Loucy (cell line): ENCODE measurements at regions not wholly inside any gene's neighbourhood (a gene's known extent, or its start where the extent isn't known, plus 50 kb on each side); places are given as distances from the start of the nearest gene placed in this dataset.

Source experiments
- H2AFZ ChIP-seq: fragments of 200-600 bp; sonication (generic); 2 replicates; pipeline ENCODE4 v1.6.0; 2016; ENCODE audit warnings: antibody characterized with exemption, mild to moderate bottlenecking, low read length, moderate library complexity
- H3F3A ChIP-seq: fragments of 200-600 bp; 2 replicates; pipeline ENCODE4 v1.6.0; 2016; ENCODE audit warnings: antibody characterized with exemption, low read depth, mild to moderate bottlenecking
- H3K27me3 ChIP-seq: fragments of 200-600 bp; sonication (generic); 2 replicates; pipeline ENCODE4 v1.6.1; 2014; ENCODE audit warnings: low read length, mild to moderate bottlenecking; ENCODE audit not compliant: insufficient read depth, poor library complexity, severe bottlenecking
- H3K36me3 ChIP-seq: fragments of 200-600 bp; sonication (generic); 2 replicates; pipeline ENCODE4 v1.6.1; 2016; ENCODE audit warnings: low read length; ENCODE audit not compliant: insufficient read depth
- H3K4me1 ChIP-seq: fragments of 200-600 bp; sonication (generic); 2 replicates; pipeline ENCODE4 v1.5.1; 2014; ENCODE audit warnings: low read length, mild to moderate bottlenecking; ENCODE audit not compliant: insufficient read depth, poor library complexity, severe bottlenecking
- H3K4me2 ChIP-seq: fragments of 200-600 bp; sonication (generic); 2 replicates; pipeline ENCODE4 v1.6.0; 2014; ENCODE audit warnings: antibody characterized with exemption, low read length, low read depth, mild to moderate bottlenecking; ENCODE audit not compliant: poor library complexity, severe bottlenecking
- H3K4me3 ChIP-seq: fragments of 200-600 bp; sonication (generic); 2 replicates; pipeline ENCODE4 v1.5.1; 2014; ENCODE audit warnings: low read length, mild to moderate bottlenecking, mixed read lengths; ENCODE audit not compliant: poor library complexity, severe bottlenecking
- H3K79me2 ChIP-seq: fragments of 200-600 bp; sonication (generic); 2 replicates; pipeline ENCODE4 v1.6.1; 2014; ENCODE audit warnings: low read length; ENCODE audit not compliant: insufficient read depth
- H3K9ac ChIP-seq: fragments of 200-600 bp; sonication (generic); 2 replicates; pipeline ENCODE4 v1.6.0; 2014; ENCODE audit warnings: mild to moderate bottlenecking, low read depth, low read length, moderate library complexity; ENCODE audit not compliant: poor library complexity, severe bottlenecking
- H3K9me2 ChIP-seq: fragments of 200-600 bp; sonication (generic); replicated peaks from 2 replicates; pipeline ENCODE4 v1.6.1; 2016; ENCODE audit warnings: low read depth, low read length, mixed read lengths
- H3K9me3 ChIP-seq: fragments of 200-600 bp; sonication (generic); 2 replicates; pipeline ENCODE4 v1.6.1; 2014; ENCODE audit warnings: mild to moderate bottlenecking, antibody characterized with exemption, low read length, low read depth; ENCODE audit not compliant: insufficient read depth
- H4K20me1 ChIP-seq: fragments of 200-600 bp; sonication (generic); 2 replicates; pipeline ENCODE4 v1.6.0; 2014; ENCODE audit warnings: antibody characterized with exemption, low read length, mild to moderate bottlenecking; ENCODE audit not compliant: insufficient read depth, poor library complexity, severe bottlenecking
- EZH2phosphoT487 ChIP-seq: fragments of 200-600 bp; IDR thresholded peaks from 2 replicates; pipeline ENCODE4 v1.6.1; 2018; ENCODE audit warnings: antibody characterized with exemption, mild to moderate bottlenecking, moderate library complexity, borderline replicate concordance
- TF ChIP-seq, protein P1 (sequence below): fragments of 200-600 bp; sonication (generic); conservative IDR thresholded peaks from 2 replicates; pipeline ENCODE4 v1.5.1; 2014; ENCODE audit warnings: mild to moderate bottlenecking, antibody characterized with exemption, low read length

DNA sequence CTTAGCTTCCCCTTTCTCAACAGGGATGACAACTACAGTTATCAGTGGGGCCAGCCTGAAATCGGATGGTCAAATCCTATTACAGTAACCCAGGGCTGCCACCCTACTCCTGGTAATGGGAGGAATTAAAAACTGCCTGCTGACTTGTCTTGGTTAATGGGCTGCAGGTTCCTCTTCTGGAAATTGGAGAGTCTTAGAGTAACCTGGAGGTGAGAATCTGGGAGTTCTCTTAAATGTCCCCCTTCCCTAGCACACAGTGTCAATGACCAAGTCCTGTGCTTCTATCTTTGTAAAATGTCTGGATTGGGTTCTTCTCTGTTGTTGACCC, 113.1 kb downstream of the DDX1 start:
- H3K27me3 ChIP-seq = no peaks in the 10 kb centered on the region
- no peak overlapping the region for H3K4me3 ChIP-seq
- no peak overlapping the region for H3K9ac ChIP-seq
- no peaks in the 10 kb centered on the region for H3K36me3 ChIP-seq
- no peak overlapping the region for H2AFZ ChIP-seq
- TF ChIP-seq EZH2phosphoT487 = no peak
- TF ChIP-seq, protein P1, sequence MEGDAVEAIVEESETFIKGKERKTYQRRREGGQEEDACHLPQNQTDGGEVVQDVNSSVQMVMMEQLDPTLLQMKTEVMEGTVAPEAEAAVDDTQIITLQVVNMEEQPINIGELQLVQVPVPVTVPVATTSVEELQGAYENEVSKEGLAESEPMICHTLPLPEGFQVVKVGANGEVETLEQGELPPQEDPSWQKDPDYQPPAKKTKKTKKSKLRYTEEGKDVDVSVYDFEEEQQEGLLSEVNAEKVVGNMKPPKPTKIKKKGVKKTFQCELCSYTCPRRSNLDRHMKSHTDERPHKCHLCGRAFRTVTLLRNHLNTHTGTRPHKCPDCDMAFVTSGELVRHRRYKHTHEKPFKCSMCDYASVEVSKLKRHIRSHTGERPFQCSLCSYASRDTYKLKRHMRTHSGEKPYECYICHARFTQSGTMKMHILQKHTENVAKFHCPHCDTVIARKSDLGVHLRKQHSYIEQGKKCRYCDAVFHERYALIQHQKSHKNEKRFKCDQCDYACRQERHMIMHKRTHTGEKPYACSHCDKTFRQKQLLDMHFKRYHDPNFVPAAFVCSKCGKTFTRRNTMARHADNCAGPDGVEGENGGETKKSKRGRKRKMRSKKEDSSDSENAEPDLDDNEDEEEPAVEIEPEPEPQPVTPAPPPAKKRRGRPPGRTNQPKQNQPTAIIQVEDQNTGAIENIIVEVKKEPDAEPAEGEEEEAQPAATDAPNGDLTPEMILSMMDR = no peak
- no peaks in the 10 kb centered on the region for H3K79me2 ChIP-seq
- no peaks in the 10 kb centered on the region for H3K9me2 ChIP-seq
- no peaks in the 10 kb centered on the region for H3K4me1 ChIP-seq
- H3K9me3 ChIP-seq = no peaks in the 10 kb centered on the region
- no peaks in the 10 kb centered on the region for H3F3A ChIP-seq
- H3K4me2 ChIP-seq = no peak overlapping the region
- H4K20me1 ChIP-seq = no peaks in the 10 kb centered on the region

DNA sequence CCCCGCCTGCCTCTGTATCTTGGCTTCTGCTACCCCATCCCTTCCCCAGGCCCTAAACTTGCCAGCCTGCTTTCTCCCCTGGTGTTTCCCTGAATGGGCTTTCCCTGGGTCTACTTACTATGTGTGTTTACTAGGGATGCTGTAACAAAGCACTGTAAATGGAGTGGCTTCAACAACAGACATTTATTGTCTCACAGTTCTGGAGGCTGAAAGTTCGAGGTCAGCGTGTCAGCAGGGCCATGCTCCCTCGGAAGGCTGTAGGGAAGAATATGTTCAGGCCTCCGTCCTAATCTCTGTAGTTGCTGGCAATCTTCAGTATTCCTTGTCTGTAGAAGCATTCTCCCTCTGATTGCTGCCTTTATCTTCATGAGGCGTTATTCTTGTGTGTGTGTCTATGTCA, 113.6 kb downstream of the DDX1 start:
- Histone ChIP-seq H3K9me2 (no peaks in the 10 kb centered on the region), H4K20me1 (no peaks in the 10 kb centered on the region), H2AFZ (no peak overlapping the region), H3K4me3 (no peak overlapping the region), H3K9me3 (no peaks in the 10 kb centered on the region), H3K27me3 (no peaks in the 10 kb centered on the region), H3K79me2 (no peaks in the 10 kb centered on the region), H3K4me1 (no peaks in the 10 kb centered on the region), H3K36me3 (no peaks in the 10 kb centered on the region), H3K9ac (no peak overlapping the region), H3F3A (no peaks in the 10 kb centered on the region), H3K4me2 (no peak overlapping the region)
- no peak for TF ChIP-seq EZH2phosphoT487
- TF ChIP-seq, protein P1 = no peak

DNA sequence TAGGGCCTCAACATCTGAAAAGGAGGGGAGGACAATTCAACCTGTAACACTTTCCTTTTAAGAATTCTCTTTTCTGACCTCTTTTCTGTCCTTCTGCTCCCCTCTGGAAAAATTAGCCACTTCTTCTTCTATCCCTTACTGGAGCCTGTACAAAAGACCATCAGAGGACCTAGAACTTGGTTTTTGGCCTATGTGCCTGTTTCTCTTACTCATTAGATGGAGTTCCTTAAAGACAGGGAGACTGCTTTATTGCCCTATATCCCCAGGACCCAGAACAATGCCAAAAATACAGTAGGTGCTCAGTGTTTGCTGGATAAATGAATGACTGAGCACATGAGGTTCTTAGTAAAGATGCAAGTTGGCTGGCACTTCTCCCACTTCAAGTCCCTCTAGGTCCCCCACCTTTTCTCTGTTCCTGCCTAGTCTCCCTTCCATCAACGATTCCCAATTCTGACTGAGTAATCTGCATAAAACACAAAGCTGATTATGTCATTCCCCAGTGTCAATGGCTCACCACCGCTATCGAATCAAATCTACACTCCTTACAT, 114.2 kb downstream of the DDX1 start:
- Histone ChIP-seq H3K4me2 (no peak overlapping the region), H3K27me3 (no peaks in the 10 kb centered on the region), H3K9me3 (no peaks in the 10 kb centered on the region), H3K9me2 (no peaks in the 10 kb centered on the region), H3K36me3 (no peaks in the 10 kb centered on the region), H3F3A (no peaks in the 10 kb centered on the region), H3K79me2 (no peaks in the 10 kb centered on the region), H3K4me3 (no peak overlapping the region), H3K9ac (no peak overlapping the region), H2AFZ (no peak overlapping the region), H4K20me1 (no peaks in the 10 kb centered on the region), H3K4me1 (no peaks in the 10 kb centered on the region)
- TF ChIP-seq, protein P1 = no peak
- no peak for TF ChIP-seq EZH2phosphoT487
